ENCODE measurements at regions not wholly inside any gene's neighbourhood (a gene's known extent, or its start where the extent isn't known, plus 50 kb on each side); places are given as distances from the start of the nearest gene placed in this dataset.

GRCh38 chr6:165939047-165939446, 228.6 kb downstream of the TBXT start:
- Histone ChIP-seq H3K27ac (no peak overlapping the region), H3K9me3 (no peaks in the 10 kb centered on the region), H3K36me3 (no peaks in the 10 kb centered on the region), H3K4me3 (no peak overlapping the region), H3K4me1 (no peaks in the 10 kb centered on the region), H3K27me3 (no peaks in the 10 kb centered on the region)
- TF ChIP-seq POLR2A (IDR thresholded peaks at IDR 0.05), result no peak
- TF ChIP-seq, protein P1, sequence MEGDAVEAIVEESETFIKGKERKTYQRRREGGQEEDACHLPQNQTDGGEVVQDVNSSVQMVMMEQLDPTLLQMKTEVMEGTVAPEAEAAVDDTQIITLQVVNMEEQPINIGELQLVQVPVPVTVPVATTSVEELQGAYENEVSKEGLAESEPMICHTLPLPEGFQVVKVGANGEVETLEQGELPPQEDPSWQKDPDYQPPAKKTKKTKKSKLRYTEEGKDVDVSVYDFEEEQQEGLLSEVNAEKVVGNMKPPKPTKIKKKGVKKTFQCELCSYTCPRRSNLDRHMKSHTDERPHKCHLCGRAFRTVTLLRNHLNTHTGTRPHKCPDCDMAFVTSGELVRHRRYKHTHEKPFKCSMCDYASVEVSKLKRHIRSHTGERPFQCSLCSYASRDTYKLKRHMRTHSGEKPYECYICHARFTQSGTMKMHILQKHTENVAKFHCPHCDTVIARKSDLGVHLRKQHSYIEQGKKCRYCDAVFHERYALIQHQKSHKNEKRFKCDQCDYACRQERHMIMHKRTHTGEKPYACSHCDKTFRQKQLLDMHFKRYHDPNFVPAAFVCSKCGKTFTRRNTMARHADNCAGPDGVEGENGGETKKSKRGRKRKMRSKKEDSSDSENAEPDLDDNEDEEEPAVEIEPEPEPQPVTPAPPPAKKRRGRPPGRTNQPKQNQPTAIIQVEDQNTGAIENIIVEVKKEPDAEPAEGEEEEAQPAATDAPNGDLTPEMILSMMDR (IDR thresholded peaks at IDR 0.05), result no peak
- no peak for DNase-seq

DNA sequence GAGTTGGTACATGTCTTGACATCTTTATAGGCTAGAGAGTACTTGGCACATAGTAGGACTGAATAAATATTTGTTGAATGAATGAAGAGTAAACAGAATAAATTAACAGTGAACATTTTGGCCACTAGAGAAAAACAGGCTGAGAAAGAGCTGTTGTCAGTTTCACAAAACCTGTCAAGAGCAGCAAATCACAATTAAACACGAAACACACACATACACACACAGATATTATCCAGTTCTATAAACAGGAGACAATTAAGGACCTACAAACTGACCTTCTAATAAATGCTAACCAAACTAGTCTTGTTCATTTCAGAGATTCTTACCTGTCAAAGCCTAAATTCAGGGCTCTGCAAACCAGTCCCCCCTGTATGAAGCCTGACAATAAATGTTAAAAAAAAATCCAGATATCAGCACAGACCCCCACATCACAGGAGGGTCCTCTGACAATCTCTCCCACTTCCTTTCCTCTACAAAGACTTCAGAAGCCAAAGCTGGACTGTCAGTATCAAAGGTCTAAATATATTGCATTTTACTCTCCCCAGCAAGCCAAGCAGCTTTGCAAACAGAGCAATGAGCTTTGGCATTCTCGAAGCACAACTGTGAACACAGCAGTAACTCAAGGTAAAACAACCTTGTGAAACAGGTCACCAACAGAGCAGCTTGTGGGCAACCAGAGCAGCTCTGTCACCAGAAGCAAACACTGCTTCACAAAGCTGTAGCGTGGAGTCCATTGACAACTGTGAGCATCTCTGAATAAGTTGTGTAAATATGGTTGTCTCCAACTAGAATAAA, 229.9 kb downstream of the TBXT start:
- no peak overlapping the region for H3K27ac ChIP-seq
- no peak overlapping the region for H3K4me3 ChIP-seq
- TF ChIP-seq POLR2A (IDR thresholded peaks at IDR 0.05), result no peak
- DNase-seq, result no peak
- no peaks in the 10 kb centered on the region for H3K27me3 ChIP-seq
- no peaks in the 10 kb centered on the region for H3K9me3 ChIP-seq
- no peaks in the 10 kb centered on the region for H3K36me3 ChIP-seq
- H3K4me1 ChIP-seq, result no peaks in the 10 kb centered on the region

DNA sequence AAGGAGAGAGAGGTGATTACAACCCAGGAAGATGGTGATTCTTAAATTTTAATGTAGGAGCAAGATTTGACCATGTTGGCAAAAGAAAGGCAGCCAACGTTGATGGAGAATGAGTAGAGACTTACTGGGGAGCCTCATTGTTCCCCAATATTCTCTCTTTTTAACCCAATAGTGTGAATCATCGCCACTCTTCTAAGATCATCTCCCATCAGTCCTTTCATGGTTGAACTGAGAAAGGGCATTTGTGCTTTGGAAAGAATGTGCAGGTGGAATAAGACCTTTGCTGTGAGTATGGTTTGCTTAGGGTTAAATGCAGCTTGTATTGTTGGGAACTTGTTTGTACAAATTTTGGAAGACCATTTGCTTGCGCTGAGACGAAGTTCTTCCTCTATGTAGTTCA, 231.0 kb downstream of the TBXT start:
- Histone ChIP-seq H3K36me3 (no peaks in the 10 kb centered on the region), H3K27ac (no peak overlapping the region), H3K4me1 (no peaks in the 10 kb centered on the region), H3K4me3 (no peak overlapping the region), H3K9me3 (no peaks in the 10 kb centered on the region), H3K27me3 (no peaks in the 10 kb centered on the region)
- no peak for DNase-seq
- TF ChIP-seq, protein P1 (IDR thresholded peaks at IDR 0.05), result no peak
- TF ChIP-seq POLR2A (IDR thresholded peaks at IDR 0.05), result no peak

DNA sequence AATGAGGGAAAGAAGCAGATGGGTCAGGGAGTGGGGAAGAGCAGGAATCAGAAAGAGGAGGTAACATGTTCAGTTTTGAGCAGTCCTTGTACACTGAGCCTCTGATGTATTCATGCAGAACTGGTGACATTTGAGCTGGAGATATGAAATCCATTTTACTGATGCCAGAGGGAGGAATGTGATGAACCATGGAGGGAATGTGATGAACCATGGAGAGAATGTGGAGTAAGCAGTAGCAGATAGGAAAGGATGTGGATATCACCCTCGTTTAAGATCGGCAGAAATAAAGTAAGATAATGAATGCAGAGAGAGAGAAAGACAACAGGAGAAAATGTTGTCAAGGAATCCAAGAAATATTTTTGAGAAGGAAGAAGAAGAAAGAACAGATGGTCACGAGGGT, 231.6 kb downstream of the TBXT start:
- Histone ChIP-seq H3K27ac (no peak overlapping the region), H3K9me3 (no peaks in the 10 kb centered on the region), H3K27me3 (no peaks in the 10 kb centered on the region), H3K4me3 (no peak overlapping the region), H3K4me1 (no peaks in the 10 kb centered on the region), H3K36me3 (no peaks in the 10 kb centered on the region)
- no peak for TF ChIP-seq POLR2A (IDR thresholded peaks at IDR 0.05)
- TF ChIP-seq, protein P1 (IDR thresholded peaks at IDR 0.05), result no peak
- DNase-seq, result no peak

GRCh38 chr6:165931675-165932074, 236.0 kb downstream of the TBXT start:
- TF ChIP-seq, protein P1 (IDR thresholded peaks at IDR 0.05), result no peak
- TF ChIP-seq POLR2A (IDR thresholded peaks at IDR 0.05), result no peak
- Histone ChIP-seq H3K27me3 (no peaks in the 10 kb centered on the region), H3K4me3 (no peak overlapping the region), H3K27ac (no peak overlapping the region), H3K36me3 (no peaks in the 10 kb centered on the region), H3K9me3 (no peaks in the 10 kb centered on the region), H3K4me1 (no peaks in the 10 kb centered on the region)
- no peak for DNase-seq

GRCh38 chr6:165930668-165931214, 236.9 kb downstream of the TBXT start:
- no peak overlapping the region for H3K27ac ChIP-seq
- H3K36me3 ChIP-seq, result no peaks in the 10 kb centered on the region
- H3K27me3 ChIP-seq, result no peaks in the 10 kb centered on the region
- no peaks in the 10 kb centered on the region for H3K4me1 ChIP-seq
- H3K9me3 ChIP-seq, result no peaks in the 10 kb centered on the region
- no peak overlapping the region for H3K4me3 ChIP-seq
- no peak for DNase-seq
- TF ChIP-seq, protein P1 (IDR thresholded peaks at IDR 0.05), result no peak
- no peak for TF ChIP-seq POLR2A (IDR thresholded peaks at IDR 0.05)
